CD8-positive, alpha-beta memory T cell (primary cell): ENCODE measurements at regions not wholly inside any gene's neighbourhood (a gene's known extent, or its start where the extent isn't known, plus 50 kb on each side); places are given as distances from the start of the nearest gene placed in this dataset.
A peak's percentile ranks its signal among the peaks of the same experiment; 100 is the strongest.

Experiments
- CTCF ChIA-PET: fragments of 350-600 bp; sonication (Branson Sonifier 250); formaldehyde crosslinking; loops from one replicate; lab custom pipeline; 2021; ENCODE audit warnings: antibody characterized with exemption; lab: Charles Lee
- POLR2A ChIA-PET: fragments of 350-600 bp; sonication (Branson Sonifier 250); formaldehyde crosslinking; loops from one replicate; lab custom pipeline; 2021; ENCODE audit warnings: antibody characterized with exemption; lab: Charles Lee
- DNase-seq, 5 donors: peaks; one replicate each; pipeline versions ENCODE4 v3.0.0 to v3.0.0-alpha.2; 2020 to 2022; ENCODE audit warnings: mixed read lengths in 1 of 5
- H3K27ac ChIP-seq: one replicate; pipeline ENCODE4 v1.7.0; 2013; ENCODE audit warnings: low read depth, mild to moderate bottlenecking, low read length, moderate library complexity
- H3K27me3 ChIP-seq: 2 replicates; pipeline ENCODE4 v1.7.0; 2013; ENCODE audit warnings: low read length, mild to moderate bottlenecking; ENCODE audit not compliant: insufficient read depth, poor library complexity, severe bottlenecking
- H3K36me3 ChIP-seq: 2 replicates; pipeline ENCODE4 v1.7.0; 2013; ENCODE audit warnings: mild to moderate bottlenecking, low read length, moderate library complexity; ENCODE audit not compliant: insufficient read depth
- H3K4me1 ChIP-seq: 2 replicates; pipeline ENCODE4 v1.7.0; 2013; ENCODE audit warnings: mild to moderate bottlenecking, low read length, moderate library complexity; ENCODE audit not compliant: insufficient read depth
- H3K4me3 ChIP-seq: 2 replicates; pipeline ENCODE4 v1.7.0; 2013; ENCODE audit warnings: mild to moderate bottlenecking, low read length
- H3K9me3 ChIP-seq: 2 replicates; pipeline ENCODE4 v1.7.0; 2013; ENCODE audit warnings: mild to moderate bottlenecking, low read length
- H3K27ac Mint-ChIP-seq, 8 donors: one replicate each; pipeline ENCODE4 v1.8.0; 2020 to 2021; ENCODE audit warnings: mixed read lengths in 8 of 8, mild to moderate bottlenecking in 6 of 8, inconsistent platforms in 3 of 8, moderate library complexity in 3 of 8
- H3K27me3 Mint-ChIP-seq, 2 donors: one replicate each; pipeline ENCODE4 v1.8.0; 2020 to 2021; ENCODE audit warnings: mixed read lengths in 2 of 2, mild to moderate bottlenecking in 1 of 2, moderate library complexity in 1 of 2
- H3K36me3 Mint-ChIP-seq, 3 donors: one replicate each; pipeline ENCODE4 v1.8.0; 2020 to 2021; ENCODE audit warnings: mixed read lengths in 3 of 3, inconsistent platforms in 1 of 3, mild to moderate bottlenecking in 1 of 3
- H3K4me1 Mint-ChIP-seq, 3 donors: one replicate each; pipeline ENCODE4 v1.8.0; 2020 to 2021; ENCODE audit warnings: mixed read lengths in 3 of 3, inconsistent platforms in 1 of 3, mild to moderate bottlenecking in 1 of 3
- H3K4me3 Mint-ChIP-seq, 7 donors: one replicate each; pipeline ENCODE4 v1.8.0; 2020 to 2021; ENCODE audit warnings: mixed read lengths in 7 of 7, mild to moderate bottlenecking in 6 of 7, moderate library complexity in 4 of 7, inconsistent platforms in 2 of 7
- H3K9me3 Mint-ChIP-seq, 5 donors: one replicate each; pipeline ENCODE4 v1.8.0; 2020 to 2022; ENCODE audit warnings: mixed read lengths in 5 of 5, mild to moderate bottlenecking in 3 of 5, moderate library complexity in 2 of 5, inconsistent platforms in 1 of 5

GRCh38 chr5:142427529-142427928 is 102.7 kb upstream of the SPRY4 start:
- Histone ChIP-seq H3K27ac (no peak overlapping the region), H3K9me3 (no peaks in the 10 kb centered on the region), H3K4me3 (no peak overlapping the region), H3K4me1 (peaks cover 34% of the 10 kb centered on the region), H3K36me3 (no peaks in the 10 kb centered on the region), H3K27me3 (no peaks in the 10 kb centered on the region)
- Mint-ChIP-seq H3K4me3 (no peak overlapping the region), H3K27ac (peak overlapping the region in 3 of 8 donors; percentile 29 to 45 (median 42)), H3K36me3 (peaks cover 0 to 15% (median 0%) of the 10 kb centered on the region in 3 donors), H3K27me3 (peaks cover 0 to 3% of the 10 kb centered on the region in 2 donors), H3K9me3 (peaks cover 4 to 8% (median 6%) of the 10 kb centered on the region in 5 donors), H3K4me1 (peaks cover 36 to 55% (median 49%) of the 10 kb centered on the region in 3 donors)
- no peak for DNase-seq
- ChIA-PET CTCF (interaction anchor here (0.7 to 1.4 kb wide), 2 partner anchors 8 to 11 kb away, joined by 3 to 5 read pairs; no protein-coding TSS in a partner anchor), POLR2A (no interaction called here)

GRCh38 chr5:142427015-142427364 is 102.2 kb upstream of the SPRY4 start:
- no peak for DNase-seq
- Histone ChIP-seq H3K4me1 (peaks cover 34% of the 10 kb centered on the region), H3K27me3 (no peaks in the 10 kb centered on the region), H3K27ac (no peak overlapping the region), H3K9me3 (no peaks in the 10 kb centered on the region), H3K36me3 (no peaks in the 10 kb centered on the region), H3K4me3 (no peak overlapping the region)
- ChIA-PET POLR2A (interaction anchor here (0.6 kb wide), 1 partner anchor 12 kb away, joined by 4 read pairs; no protein-coding TSS in a partner anchor), CTCF (interaction anchor here (0.7 to 1.4 kb wide), 2 partner anchors 8 to 12 kb away, joined by 3 to 5 read pairs; no protein-coding TSS in a partner anchor)
- Mint-ChIP-seq H3K36me3 (peaks cover 0 to 15% (median 0%) of the 10 kb centered on the region in 3 donors), H3K27ac (peak overlapping the region in 4 of 8 donors; percentile 1 to 90 (median 52)), H3K4me3 (peak overlapping the region in 3 of 7 donors; percentile 1 to 69 (median 63)), H3K4me1 (peaks cover 31 to 55% (median 45%) of the 10 kb centered on the region in 3 donors), H3K27me3 (peaks cover 0 to 3% of the 10 kb centered on the region in 2 donors), H3K9me3 (peaks cover 4 to 8% (median 6%) of the 10 kb centered on the region in 5 donors)

- Histone ChIP-seq H3K4me1 (peaks cover 35% of the 10 kb centered on the region), H3K27me3 (no peaks in the 10 kb centered on the region), H3K27ac (no peak overlapping the region), H3K4me3 (no peak overlapping the region), H3K36me3 (no peaks in the 10 kb centered on the region), H3K9me3 (no peaks in the 10 kb centered on the region)
- peak overlapping the region in 6 of 8 donors; percentile 22 to 90 (median 78) for H3K27ac Mint-ChIP-seq
- ChIA-PET POLR2A (interaction anchor here (0.6 kb wide), 1 partner anchor 11 kb away, joined by 4 read pairs; no protein-coding TSS in a partner anchor), CTCF (interaction anchor here (0.7 to 1.4 kb wide), 2 partner anchors 9 to 12 kb away, joined by 3 to 5 read pairs; no protein-coding TSS in a partner anchor)
- peaks cover 31 to 55% (median 44%) of the 10 kb centered on the region in 3 donors for H3K4me1 Mint-ChIP-seq
- peaks cover 4 to 8% (median 6%) of the 10 kb centered on the region in 5 donors for H3K9me3 Mint-ChIP-seq
- peaks cover 0 to 3% of the 10 kb centered on the region in 2 donors for H3K27me3 Mint-ChIP-seq
- peaks cover 0 to 15% (median 0%) of the 10 kb centered on the region in 3 donors for H3K36me3 Mint-ChIP-seq
- H3K4me3 Mint-ChIP-seq, result peak overlapping the region; percentile 1 to 77 (median 69)
- peak in 4 of 5 donors; percentile 11 to 61 (median 32) for DNase-seq
These were observed 101.6 kb upstream of the SPRY4 start for GRCh38 chr5:142426129-142427014.

GRCh38 chr5:142425286-142426065 is 100.7 kb upstream of the SPRY4 start:
- H3K4me3 ChIP-seq, result no peak overlapping the region
- peaks cover 40% of the 10 kb centered on the region for H3K4me1 ChIP-seq
- H3K36me3 ChIP-seq, result no peaks in the 10 kb centered on the region
- H3K9me3 Mint-ChIP-seq, result peaks cover 4 to 8% (median 6%) of the 10 kb centered on the region in 5 donors
- no peak overlapping the region for H3K27ac ChIP-seq
- peaks cover 0 to 3% of the 10 kb centered on the region in 2 donors for H3K27me3 Mint-ChIP-seq
- H3K27me3 ChIP-seq, result no peaks in the 10 kb centered on the region
- no peaks in the 10 kb centered on the region for H3K9me3 ChIP-seq
- peaks cover 33 to 57% (median 47%) of the 10 kb centered on the region in 3 donors for H3K4me1 Mint-ChIP-seq
- ChIA-PET CTCF (no interaction called here), POLR2A (no interaction called here)
- peaks cover 0 to 15% (median 0%) of the 10 kb centered on the region in 3 donors for H3K36me3 Mint-ChIP-seq
- peak overlapping the region in 5 of 7 donors; percentile 2 to 77 (median 69) for H3K4me3 Mint-ChIP-seq
- H3K27ac Mint-ChIP-seq, result peak overlapping the region in 6 of 8 donors; percentile 21 to 90 (median 70)
- no peak for DNase-seq

- Histone ChIP-seq H3K36me3 (no peaks in the 10 kb centered on the region), H3K27ac (no peak overlapping the region), H3K4me1 (peaks cover 47% of the 10 kb centered on the region), H3K9me3 (no peaks in the 10 kb centered on the region), H3K27me3 (no peaks in the 10 kb centered on the region), H3K4me3 (no peak overlapping the region)
- Mint-ChIP-seq H3K4me3 (peak overlapping the region in 2 of 7 donors; percentile 30 to 54), H3K27me3 (peaks cover 0 to 3% of the 10 kb centered on the region in 2 donors), H3K36me3 (peaks cover 0 to 15% (median 0%) of the 10 kb centered on the region in 3 donors), H3K4me1 (peaks cover 45 to 68% (median 54%) of the 10 kb centered on the region in 3 donors), H3K27ac (no peak overlapping the region), H3K9me3 (peaks cover 4 to 8% (median 6%) of the 10 kb centered on the region in 5 donors)
- ChIA-PET CTCF (no interaction called here), POLR2A (interaction anchor here (0.7 to 0.9 kb wide), 2 partner anchors 11 to 48 kb away, joined by 9 to 12 read pairs; no protein-coding TSS in a partner anchor)
- DNase-seq, result no peak
These were observed 97.6 kb upstream of the SPRY4 start for GRCh38 chr5:142422429-142422828.

GRCh38 chr5:142421621-142422397 is 97.0 kb upstream of the SPRY4 start:
- DNase-seq, result no peak
- H3K27ac ChIP-seq, result no peak overlapping the region
- Mint-ChIP-seq H3K27me3 (peaks cover 0 to 3% of the 10 kb centered on the region in 2 donors), H3K9me3 (peaks cover 4 to 8% (median 6%) of the 10 kb centered on the region in 5 donors), H3K4me3 (peak overlapping the region in 4 of 7 donors; percentile 30 to 65 (median 40)), H3K36me3 (peaks cover 0 to 15% (median 0%) of the 10 kb centered on the region in 3 donors), H3K4me1 (peaks cover 43 to 63% (median 50%) of the 10 kb centered on the region in 3 donors), H3K27ac (peak overlapping the region in 2 of 8 donors; percentile 4 to 10)
- no peaks in the 10 kb centered on the region for H3K9me3 ChIP-seq
- ChIA-PET CTCF (no interaction called here), POLR2A (interaction anchor here (0.7 to 0.9 kb wide), 2 partner anchors 11 to 48 kb away, joined by 9 to 12 read pairs; no protein-coding TSS in a partner anchor)
- no peak overlapping the region for H3K4me3 ChIP-seq
- H3K36me3 ChIP-seq, result no peaks in the 10 kb centered on the region
- H3K4me1 ChIP-seq, result peaks cover 47% of the 10 kb centered on the region
- H3K27me3 ChIP-seq, result no peaks in the 10 kb centered on the region

- Histone ChIP-seq H3K27me3 (no peaks in the 10 kb centered on the region), H3K9me3 (no peaks in the 10 kb centered on the region), H3K4me1 (peaks cover 41% of the 10 kb centered on the region), H3K36me3 (no peaks in the 10 kb centered on the region), H3K4me3 (no peak overlapping the region), H3K27ac (no peak overlapping the region)
- Mint-ChIP-seq H3K27ac (peak overlapping the region in 3 of 8 donors; percentile 4 to 10 (median 6)), H3K27me3 (peaks cover 0 to 2% of the 10 kb centered on the region in 2 donors), H3K36me3 (peaks cover 0 to 12% (median 0%) of the 10 kb centered on the region in 3 donors), H3K4me3 (peak overlapping the region in 6 of 7 donors; percentile 3 to 65 (median 34)), H3K9me3 (peaks cover 4 to 8% (median 5%) of the 10 kb centered on the region in 5 donors), H3K4me1 (peaks cover 38 to 58% (median 46%) of the 10 kb centered on the region in 3 donors)
- no peak for DNase-seq
- POLR2A ChIA-PET, result no interaction called here
- CTCF ChIA-PET, result interaction anchor here (0.6 kb wide), 1 partner anchor 61 kb away, joined by 3 read pairs; no protein-coding TSS in a partner anchor
These were observed 96.4 kb upstream of the SPRY4 start for GRCh38 chr5:142421228-142421617.
